GM12891 (cell line): ENCODE measurements at regions not wholly inside any gene's neighbourhood (a gene's known extent, or its start where the extent isn't known, plus 50 kb on each side); places are given as distances from the start of the nearest gene placed in this dataset.

Experiments
- PAX5 ChIP-seq: IDR thresholded peaks from 2 replicates; pipeline ENCODE4 v1.6.1; 2011; ENCODE audit warnings: low read length, moderate library complexity, mild to moderate bottlenecking; ENCODE audit not compliant: insufficient read depth, severe bottlenecking
- POLR2A ChIP-seq: IDR thresholded peaks from 2 replicates; pipeline ENCODE4 v1.6.1; 2011; ENCODE audit warnings: low read depth, low read length, control low read depth
- POLR2AphosphoS5 ChIP-seq: IDR thresholded peaks from 2 replicates; pipeline ENCODE4 v1.6.1; 2011; ENCODE audit warnings: low read depth, low read length, control low read depth
- POU2F2 ChIP-seq: IDR thresholded peaks from 2 replicates; pipeline ENCODE4 v1.6.1; 2011; ENCODE audit warnings: low read depth, mild to moderate bottlenecking, control low read depth, low read length, moderate library complexity
- TAF1 ChIP-seq: IDR thresholded peaks from 2 replicates; pipeline ENCODE4 v1.6.1; 2011; ENCODE audit warnings: low read depth, low read length, control low read depth

GRCh38 chr4:179757641-179758040 lies 2315.4 kb upstream of the AGA start:
- TF ChIP-seq POLR2AphosphoS5: no peak
- no peak for TF ChIP-seq TAF1
- no peak for TF ChIP-seq POLR2A
- no peak for TF ChIP-seq POU2F2
- no peak for TF ChIP-seq PAX5
